ENCODE measurements at regions not wholly inside any gene's neighbourhood (a gene's known extent, or its start where the extent isn't known, plus 50 kb on each side); places are given as distances from the start of the nearest gene placed in this dataset.

GRCh38 chr1:198072177-198072576 lies 84.6 kb upstream of the NEK7 start:
- TF ChIP-seq CTCF (conservative IDR thresholded peaks at IDR 0.05 in 1 of 2, IDR thresholded peaks at IDR 0.05 in 1 of 2; ENCODE audit: low read depth in 1 of 2, low read length in 2 of 2) (no peak), EZH2 (IDR thresholded peaks at IDR 0.05; ENCODE audit: low read length, missing control alignments) (no peak)

Data from fibroblast of lung (primary cell).